Karpas-422 (cell line): ENCODE measurements at regions not wholly inside any gene's neighbourhood (a gene's known extent, or its start where the extent isn't known, plus 50 kb on each side); places are given as distances from the start of the nearest gene placed in this dataset.

Source experiments
- DNase-seq: peaks from one replicate; pipeline ENCODE4 v3.0.0-alpha.2; 2015
- H2AFZ ChIP-seq: fragments of 200-600 bp; sonication (generic); 2 replicates; pipeline ENCODE4 v1.6.1; 2014; ENCODE audit warnings: antibody characterized with exemption, low read length, mixed read lengths
- H3K27ac ChIP-seq: fragments of 200-600 bp; sonication (generic); 2 replicates; pipeline ENCODE4 v1.5.1; 2014; ENCODE audit warnings: mild to moderate bottlenecking, low read length, moderate library complexity
- H3K27me3 ChIP-seq: fragments of 200-600 bp; sonication (generic); 2 replicates; pipeline ENCODE4 v1.6.1; 2014; ENCODE audit warnings: low read length, mixed read lengths
- H3K36me3 ChIP-seq: fragments of 200-600 bp; sonication (generic); 2 replicates; pipeline ENCODE4 v1.6.1; 2014; ENCODE audit warnings: low read length, mixed read lengths; ENCODE audit not compliant: insufficient read depth
- H3K4me1 ChIP-seq: fragments of 200-600 bp; sonication (generic); 2 replicates; pipeline ENCODE4 v1.6.1; 2014; ENCODE audit warnings: mild to moderate bottlenecking, low read length, mixed read lengths
- H3K4me2 ChIP-seq: fragments of 200-600 bp; sonication (generic); 2 replicates; pipeline ENCODE4 v1.6.1; 2014; ENCODE audit warnings: low read length, low read depth, mild to moderate bottlenecking; ENCODE audit not compliant: poor library complexity, severe bottlenecking
- H3K4me3 ChIP-seq: fragments of 200-600 bp; sonication (generic); 2 replicates; pipeline ENCODE4 v1.5.1; 2014; ENCODE audit warnings: mild to moderate bottlenecking, antibody characterized with exemption, low read length, mixed read lengths
- H3K79me2 ChIP-seq: fragments of 200-600 bp; sonication (generic); 2 replicates; pipeline ENCODE4 v1.6.1; 2014; ENCODE audit warnings: mild to moderate bottlenecking, low read length, mixed read lengths
- H3K9ac ChIP-seq: fragments of 200-600 bp; sonication (generic); 2 replicates; pipeline ENCODE4 v1.6.0; 2014; ENCODE audit warnings: low read length
- H3K9me2 ChIP-seq: fragments of 200-600 bp; sonication (generic), shearing (Covaris generic); replicated peaks from 2 replicates; pipeline ENCODE4 v1.6.0; 2014; ENCODE audit warnings: mild to moderate bottlenecking, low read length, moderate library complexity; ENCODE audit not compliant: insufficient read depth
- H3K9me3 ChIP-seq: fragments of 300-700, 200-600 bp; sonication (generic); 2 replicates; pipeline ENCODE4 v1.6.1; 2014; ENCODE audit warnings: low read length, mixed read lengths
- H4K20me1 ChIP-seq: fragments of 200-600 bp; sonication (generic); 2 replicates; pipeline ENCODE4 v1.6.1; 2014; ENCODE audit warnings: mild to moderate bottlenecking, antibody characterized with exemption, low read length, low read depth; ENCODE audit not compliant: insufficient read depth

DNA sequence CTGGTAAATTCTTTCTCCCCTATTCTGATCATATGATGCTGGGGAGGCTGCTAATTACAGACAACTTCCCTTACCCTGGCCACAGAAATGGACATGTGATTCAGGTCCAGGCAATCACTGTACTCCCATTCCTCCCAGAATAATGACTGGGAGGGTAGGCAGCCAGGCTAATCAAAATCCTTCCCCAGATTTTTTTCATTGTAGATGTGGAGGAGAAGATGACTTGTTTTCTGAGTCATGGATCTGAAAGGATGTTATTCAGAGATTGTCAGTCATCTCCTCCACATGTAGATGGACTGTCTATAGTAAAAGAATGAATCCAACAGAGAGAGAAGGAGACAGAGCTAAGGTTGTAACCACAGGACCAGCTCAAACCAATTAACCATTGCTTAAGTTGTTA, 123.9 kb upstream of the PUM3 start:
- no peaks in the 10 kb centered on the region for H3K36me3 ChIP-seq
- H3K4me1 ChIP-seq, result peaks cover 23% of the 10 kb centered on the region
- H3K9me3 ChIP-seq, result no peaks in the 10 kb centered on the region
- no peak overlapping the region for H2AFZ ChIP-seq
- no peak overlapping the region for H3K4me2 ChIP-seq
- no peaks in the 10 kb centered on the region for H3K79me2 ChIP-seq
- no peak overlapping the region for H3K4me3 ChIP-seq
- H3K27ac ChIP-seq, result no peak overlapping the region
- no peak overlapping the region for H3K9ac ChIP-seq
- no peaks in the 10 kb centered on the region for H4K20me1 ChIP-seq
- no peaks in the 10 kb centered on the region for H3K9me2 ChIP-seq
- no peak for DNase-seq
- peaks cover 2% of the 10 kb centered on the region; the same call in 1 of the 2 replicates for H3K27me3 ChIP-seq

DNA sequence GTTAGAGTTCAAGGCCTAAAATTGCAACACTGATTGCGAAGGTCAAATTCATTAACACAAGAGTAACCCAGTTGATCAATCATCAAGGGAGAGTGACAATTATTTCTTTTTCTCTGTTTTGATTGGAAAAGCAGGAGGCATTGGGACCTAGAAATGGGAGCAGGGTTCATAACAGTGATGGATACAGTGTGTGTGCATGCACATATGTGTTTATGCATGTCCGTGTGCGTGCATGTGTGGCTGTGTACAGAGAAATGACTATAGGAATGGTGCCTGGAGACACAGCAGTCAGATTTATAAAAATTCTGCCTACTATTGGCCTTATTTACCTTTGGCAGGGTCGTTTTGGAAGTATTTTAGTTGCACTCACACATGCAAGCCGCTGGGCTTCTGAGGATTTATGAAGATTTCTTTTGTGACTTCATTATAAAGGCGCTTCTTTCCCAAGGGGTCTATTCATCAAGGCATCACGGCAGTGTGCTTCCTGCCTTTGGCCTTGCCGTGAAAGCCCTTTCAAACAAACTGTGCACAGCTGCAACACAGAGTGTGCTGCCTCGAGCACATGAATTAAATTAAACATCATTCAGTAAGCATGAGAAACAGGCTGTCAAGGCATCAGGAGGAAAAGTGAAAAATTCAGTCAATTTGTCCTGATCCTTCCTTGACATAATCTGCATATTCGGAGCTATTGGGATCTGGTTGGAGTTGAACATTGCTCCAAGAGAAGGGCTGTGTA, 122.8 kb upstream of the PUM3 start:
- Histone ChIP-seq H3K4me1 (peaks cover 23% of the 10 kb centered on the region), H3K9me3 (no peaks in the 10 kb centered on the region), H3K27ac (no peak overlapping the region), H3K9me2 (no peaks in the 10 kb centered on the region), H3K36me3 (no peaks in the 10 kb centered on the region), H3K27me3 (peaks cover 2% of the 10 kb centered on the region; the same call in 1 of the 2 replicates), H3K9ac (no peak overlapping the region), H3K4me3 (no peak overlapping the region), H3K79me2 (no peaks in the 10 kb centered on the region), H3K4me2 (no peak overlapping the region), H4K20me1 (no peaks in the 10 kb centered on the region), H2AFZ (no peak overlapping the region)
- peak; percentile 46 for DNase-seq

DNA sequence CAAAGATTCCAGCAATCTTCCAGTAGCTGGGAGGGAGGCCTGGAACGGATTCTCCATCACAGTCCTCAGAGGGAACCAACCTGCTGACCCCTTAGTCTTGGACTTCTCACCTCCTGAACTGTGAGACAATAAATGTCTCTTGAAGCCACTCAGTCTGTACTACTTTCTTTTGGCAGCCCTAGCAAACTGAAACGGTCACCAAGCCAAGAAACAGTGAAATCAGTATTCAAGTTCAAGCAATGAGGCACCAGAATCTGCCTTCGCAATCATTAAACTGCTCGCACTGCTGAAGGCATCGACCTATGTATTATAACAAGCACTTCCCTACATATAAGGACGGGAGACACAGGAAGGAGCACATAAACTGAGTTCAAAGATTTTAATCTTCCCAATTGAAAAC, 120.6 kb upstream of the PUM3 start:
- Histone ChIP-seq H3K4me1 (peaks cover 23% of the 10 kb centered on the region), H3K9me3 (no peaks in the 10 kb centered on the region), H3K9me2 (no peaks in the 10 kb centered on the region), H4K20me1 (no peaks in the 10 kb centered on the region), H3K79me2 (no peaks in the 10 kb centered on the region), H2AFZ (no peak overlapping the region), H3K36me3 (no peaks in the 10 kb centered on the region), H3K27me3 (no peaks in the 10 kb centered on the region), H3K9ac (no peak overlapping the region), H3K4me2 (no peak overlapping the region), H3K4me3 (no peak overlapping the region), H3K27ac (no peak overlapping the region)
- DNase-seq, result no peak

DNA sequence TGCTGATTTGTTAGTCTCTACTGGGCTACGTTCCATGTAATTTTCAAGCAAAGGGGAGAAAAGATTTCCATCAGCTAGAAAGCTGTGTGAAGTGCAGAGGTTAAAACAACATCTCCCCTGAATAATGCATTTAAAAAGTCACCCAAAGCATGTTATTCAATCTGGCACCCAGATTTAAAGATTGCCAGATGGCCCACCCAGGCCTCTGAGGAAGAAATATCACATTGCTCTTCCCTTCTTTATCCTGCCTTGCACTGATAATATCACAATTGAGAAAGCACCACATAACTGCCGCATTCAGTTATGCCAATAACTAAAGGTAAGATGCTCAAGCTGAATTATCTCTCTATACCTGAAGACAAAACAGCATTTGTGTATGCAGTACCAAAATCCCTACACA, 119.4 kb upstream of the PUM3 start:
- no peaks in the 10 kb centered on the region for H3K9me3 ChIP-seq
- H3K79me2 ChIP-seq, result no peaks in the 10 kb centered on the region
- H2AFZ ChIP-seq, result no peak overlapping the region
- no peaks in the 10 kb centered on the region for H3K36me3 ChIP-seq
- H3K4me1 ChIP-seq, result peaks cover 23% of the 10 kb centered on the region
- H3K9ac ChIP-seq, result no peak overlapping the region
- no peak overlapping the region for H3K4me3 ChIP-seq
- DNase-seq, result no peak
- no peak overlapping the region for H3K27ac ChIP-seq
- H3K9me2 ChIP-seq, result no peaks in the 10 kb centered on the region
- H3K27me3 ChIP-seq, result no peaks in the 10 kb centered on the region
- no peak overlapping the region for H3K4me2 ChIP-seq
- no peaks in the 10 kb centered on the region for H4K20me1 ChIP-seq

DNA sequence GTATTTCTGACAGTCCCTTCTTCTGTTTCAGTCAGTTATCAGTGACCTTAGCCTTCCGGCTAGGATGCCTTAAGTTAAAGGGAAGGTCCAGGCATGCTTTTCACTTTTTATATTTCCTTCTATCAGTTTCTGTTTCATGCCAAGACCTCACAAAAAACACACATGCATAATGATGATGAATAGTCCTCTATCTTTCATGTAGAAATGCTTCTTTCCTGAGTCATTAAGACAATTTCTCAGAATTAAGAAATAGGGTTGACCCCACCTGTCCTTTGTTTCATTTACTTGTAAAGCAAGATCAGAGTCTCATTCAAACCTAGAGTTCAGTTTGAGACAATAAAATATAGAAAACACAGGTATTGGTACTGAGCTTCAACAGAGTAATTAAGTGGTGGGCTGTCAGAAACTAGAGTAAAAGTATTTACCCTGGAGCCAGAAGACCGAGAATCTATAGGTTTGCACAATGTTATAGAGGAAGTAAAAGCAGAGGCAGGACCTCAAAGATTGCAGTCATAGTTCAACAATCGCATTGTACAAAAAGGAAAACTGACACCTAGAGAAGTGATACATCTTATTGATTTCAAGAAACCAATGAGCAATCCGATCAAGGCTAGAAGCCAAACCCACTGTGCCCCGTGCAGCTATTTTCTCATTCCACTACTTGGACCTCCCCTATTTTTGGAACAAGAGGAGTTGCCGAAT, 118.7 kb upstream of the PUM3 start:
- Histone ChIP-seq H3K4me2 (no peak overlapping the region), H3K27ac (no peak overlapping the region)

DNA sequence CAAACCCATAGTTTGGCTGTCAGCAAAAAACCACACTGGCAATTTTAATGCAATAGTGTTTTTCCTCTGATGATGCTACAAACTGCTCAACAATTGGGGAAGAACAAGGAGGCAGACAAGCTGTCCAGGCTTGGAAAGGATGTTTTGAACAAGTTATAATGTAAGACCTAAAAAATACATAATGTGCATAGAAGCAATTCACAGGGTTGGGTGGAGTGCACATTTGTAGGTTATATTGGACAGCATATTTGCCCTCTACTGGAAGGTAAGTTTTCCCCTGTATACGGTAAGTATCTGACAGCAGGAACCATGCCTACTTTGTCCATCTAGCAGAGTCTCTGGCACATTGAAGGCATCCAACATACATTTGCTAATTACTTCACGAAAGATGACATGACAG, 114.3 kb upstream of the PUM3 start:
- DNase-seq, result no peak
- H3K9me2 ChIP-seq, result no peaks in the 10 kb centered on the region
- no peaks in the 10 kb centered on the region for H4K20me1 ChIP-seq

More for the DNA sequence above, 118.7 kb upstream of the PUM3 start:
- Histone ChIP-seq H3K9me2 (no peaks in the 10 kb centered on the region), H3K79me2 (no peaks in the 10 kb centered on the region), H4K20me1 (no peaks in the 10 kb centered on the region), H3K4me1 (peaks cover 23% of the 10 kb centered on the region), H3K4me3 (no peak overlapping the region), H2AFZ (no peak overlapping the region), H3K9me3 (no peaks in the 10 kb centered on the region), H3K9ac (no peak overlapping the region), H3K27me3 (no peaks in the 10 kb centered on the region), H3K36me3 (no peaks in the 10 kb centered on the region)
- DNase-seq, result no peak

DNA sequence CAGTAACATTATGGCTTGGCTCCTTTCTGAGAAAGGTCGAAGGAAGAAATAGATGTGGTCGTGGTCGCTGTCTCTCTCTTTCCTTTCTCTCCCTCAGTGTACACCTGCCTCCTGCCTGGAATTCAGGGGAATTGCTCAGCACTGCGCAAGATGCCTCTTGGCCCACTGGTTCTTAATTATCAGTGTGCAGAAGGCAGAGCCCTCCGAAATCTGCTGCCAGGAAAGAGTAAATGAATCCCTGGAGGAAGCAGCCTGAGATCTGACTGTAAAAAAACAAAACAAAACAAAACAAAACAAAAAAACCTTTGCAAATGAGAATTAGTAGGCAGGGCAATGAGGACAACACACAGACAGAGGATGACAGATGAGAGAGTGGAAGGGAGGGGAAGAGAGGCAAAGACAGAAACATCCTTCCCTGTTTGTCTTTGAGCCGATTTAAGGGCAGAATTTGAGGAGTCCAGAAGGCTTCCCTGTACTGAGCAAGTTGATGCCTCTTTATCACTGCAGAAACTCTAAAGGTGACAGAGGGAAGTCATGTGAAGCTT, 113.8 kb upstream of the PUM3 start:
- no peak for DNase-seq
- H3K4me1 ChIP-seq, result no peaks in the 10 kb centered on the region
- no peaks in the 10 kb centered on the region for H4K20me1 ChIP-seq
- no peaks in the 10 kb centered on the region for H3K79me2 ChIP-seq
- no peaks in the 10 kb centered on the region for H3K36me3 ChIP-seq
- no peak overlapping the region for H3K27ac ChIP-seq
- no peak overlapping the region for H2AFZ ChIP-seq
- no peak overlapping the region for H3K4me2 ChIP-seq
- 0 out of 2 replicates have a peak, but pooled peaks cover 4% of the 10 kb centered on the region for H3K27me3 ChIP-seq
- H3K9me2 ChIP-seq, result no peaks in the 10 kb centered on the region
- no peak overlapping the region for H3K9ac ChIP-seq
- no peaks in the 10 kb centered on the region for H3K9me3 ChIP-seq
- H3K4me3 ChIP-seq, result no peak overlapping the region

More for the DNA sequence above, 114.3 kb upstream of the PUM3 start:
- no peak overlapping the region for H3K27ac ChIP-seq
- no peaks in the 10 kb centered on the region for H3K4me1 ChIP-seq
- no peaks in the 10 kb centered on the region for H3K36me3 ChIP-seq
- H3K4me2 ChIP-seq, result no peak overlapping the region
- H3K79me2 ChIP-seq, result no peaks in the 10 kb centered on the region
- H2AFZ ChIP-seq, result no peak overlapping the region
- 0 out of 2 replicates have a peak, but pooled peaks cover 2% of the 10 kb centered on the region for H3K27me3 ChIP-seq
- no peak overlapping the region for H3K9ac ChIP-seq
- H3K4me3 ChIP-seq, result no peak overlapping the region
- H3K9me3 ChIP-seq, result no peaks in the 10 kb centered on the region

DNA sequence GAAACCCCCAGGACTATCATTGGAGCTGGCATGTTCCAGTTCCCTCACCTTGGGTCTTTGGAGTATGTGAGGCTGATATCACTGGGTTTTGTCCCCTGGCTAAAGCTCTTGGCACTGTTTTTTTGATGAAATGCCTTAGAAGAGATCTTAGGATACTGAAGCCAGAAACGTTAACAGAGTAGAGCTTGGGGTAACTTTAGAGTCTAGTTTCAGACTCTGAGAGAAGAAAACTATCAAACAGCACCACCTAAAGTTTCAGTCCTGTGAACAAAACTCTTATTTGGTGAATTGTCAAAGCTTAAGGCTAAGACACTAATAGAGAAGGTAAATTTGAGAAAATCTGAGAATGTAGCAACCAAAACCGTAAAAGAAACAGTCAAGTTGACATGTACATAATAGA, 111.7 kb upstream of the PUM3 start:
- DNase-seq, result no peak
- Histone ChIP-seq H2AFZ (no peak overlapping the region), H3K27me3 (0 out of 2 replicates have a peak, but pooled peaks cover 4% of the 10 kb centered on the region), H3K4me2 (no peak overlapping the region), H3K36me3 (no peaks in the 10 kb centered on the region), H3K4me1 (no peaks in the 10 kb centered on the region), H3K9me2 (no peaks in the 10 kb centered on the region), H4K20me1 (no peaks in the 10 kb centered on the region), H3K79me2 (no peaks in the 10 kb centered on the region), H3K4me3 (no peak overlapping the region), H3K9ac (no peak overlapping the region), H3K27ac (no peak overlapping the region), H3K9me3 (no peaks in the 10 kb centered on the region)
